ENCODE measurements at regions not wholly inside any gene's neighbourhood (a gene's known extent, or its start where the extent isn't known, plus 50 kb on each side); places are given as distances from the start of the nearest gene placed in this dataset.

GRCh38 chr12:34215893-34216285 is 193.6 kb downstream of the ALG10 start:
- in situ Hi-C loops (cut with HindIII; ENCODE audit: extremely low pct_ligation_motif_present, low pct_unique_long_range_greater_than_20kb): loop anchor here (5.0 to 25.0 kb wide), 3 partner anchors 94 to 1279 kb away; no protein-coding TSS in a partner anchor
- FAIRE-seq: no peak

More at GRCh38 chr12:34215893-34216285, 193.6 kb downstream of the ALG10 start:
- TF ChIP-seq TERF1 (CRISPR knock-in tag; IDR thresholded peaks at IDR 0.05) (no peak), ATM (IDR thresholded peaks at IDR 0.05; ENCODE audit: borderline replicate concordance) (no peak), JUND (CRISPR knock-in tag; IDR thresholded peaks at IDR 0.05) (no peak), ELK4 (CRISPR knock-in tag; IDR thresholded peaks at IDR 0.05; ENCODE audit: borderline replicate concordance) (no peak), JARID2 (CRISPR knock-in tag; IDR thresholded peaks at IDR 0.05; ENCODE audit: insufficient replicate concordance) (no peak), FOXC1 (CRISPR knock-in tag; IDR thresholded peaks at IDR 0.05; ENCODE audit: borderline replicate concordance) (no peak), ZNF780A (CRISPR knock-in tag; IDR thresholded peaks at IDR 0.05) (no peak), ZNF256 (CRISPR knock-in tag; conservative IDR thresholded peaks at IDR 0.05) (no peak), ZBTB7B (CRISPR knock-in tag; IDR thresholded peaks at IDR 0.05) (no peak), TOPORS (CRISPR knock-in tag; IDR thresholded peaks at IDR 0.05) (no peak), ZNF234 (CRISPR knock-in tag; conservative IDR thresholded peaks at IDR 0.05) (no peak)
- H3K4me3 ChIP-seq (replicated peaks in 1 of 3; ENCODE audit: insufficient read depth in 1 of 3, low read depth in 2 of 3, low read length in 3 of 3): no peak overlapping the region
- H3K4me1 ChIP-seq (ENCODE audit: insufficient read depth, low read length): no peaks in the 10 kb centered on the region
- no peak for ATAC-seq
- H3K36me3 ChIP-seq (replicated peaks in 1 of 2; ENCODE audit: control insufficient read depth in 1 of 2, insufficient read depth in 2 of 2, low read length in 2 of 2): no peaks in the 10 kb centered on the region
- no peak overlapping the region for H2AFZ ChIP-seq (ENCODE audit: low read length)
- no peak for DNase-seq (ENCODE audit: low spot score)
- WGBS (ENCODE audit: low lambda C conversion rate): 76% methylated on average over 11 of the region's 12 CpGs
- intact Hi-C loops (cut with micrococcal nuclease; ENCODE audit: unreplicated experiment): no loop called here
- no peaks in the 10 kb centered on the region for H4K20me1 ChIP-seq (ENCODE audit: insufficient read depth, low read length)
- CTCF ChIA-PET (ENCODE audit: low intra/inter-chr PET ratio, low total read pairs): no interaction called here
- H3K9ac ChIP-seq (ENCODE audit: insufficient read depth, low read depth, low read length): no peak overlapping the region
- H3K9me3 ChIP-seq (ENCODE audit: low read length): no peaks in the 10 kb centered on the region
- no TSS peak for BruUV-seq (replicated peaks)
- H3K27me3 ChIP-seq (ENCODE audit: control insufficient read depth in 1 of 2, insufficient read depth in 2 of 2, low read length in 2 of 2): no peaks in the 10 kb centered on the region; a peak in 2 of 5 replicates
- POLR2A ChIA-PET: no interaction called here
- H3K4me2 ChIP-seq (ENCODE audit: low read depth, low read length): no peak overlapping the region
- H3K79me2 ChIP-seq (ENCODE audit: insufficient read depth, low read length): no peaks in the 10 kb centered on the region
- no peak overlapping the region for H3K27ac ChIP-seq (ENCODE audit: extremely low read length, insufficient read depth, low read length)

All from HepG2 (cell line).